Astrocyte of the cerebellum (primary cell): ENCODE measurements at regions not wholly inside any gene's neighbourhood (a gene's known extent, or its start where the extent isn't known, plus 50 kb on each side); places are given as distances from the start of the nearest gene placed in this dataset.
"Not testable (repeated sequence)": the region's sequence is repeated elsewhere in the genome, so short reads cannot be mapped to it uniquely, and the experiment has no call there.

ENCODE experiments used
- DNase-seq: peaks from one replicate; pipeline ENCODE4 v3.0.0-alpha.2; 2011; ENCODE audit warnings: low read depth
- H3K4me3 ChIP-seq: 2 replicates; pipeline ENCODE4 v1.5.1; 2011; ENCODE audit warnings: mild to moderate bottlenecking, low read depth, low read length, moderate library complexity
- in situ Hi-C: cut with HindIII; loops from 2 replicates; pipeline ENCODE4 v1.10.0; 2017; ENCODE audit warnings: low sequenced_read_pairs
- TF ChIP-seq, protein P1 (sequence below): IDR thresholded peaks from 2 replicates; pipeline ENCODE4 v1.5.1; 2012; ENCODE audit warnings: low read length, low read depth, moderate library complexity, mild to moderate bottlenecking; ENCODE audit errors: missing control alignments

DNA sequence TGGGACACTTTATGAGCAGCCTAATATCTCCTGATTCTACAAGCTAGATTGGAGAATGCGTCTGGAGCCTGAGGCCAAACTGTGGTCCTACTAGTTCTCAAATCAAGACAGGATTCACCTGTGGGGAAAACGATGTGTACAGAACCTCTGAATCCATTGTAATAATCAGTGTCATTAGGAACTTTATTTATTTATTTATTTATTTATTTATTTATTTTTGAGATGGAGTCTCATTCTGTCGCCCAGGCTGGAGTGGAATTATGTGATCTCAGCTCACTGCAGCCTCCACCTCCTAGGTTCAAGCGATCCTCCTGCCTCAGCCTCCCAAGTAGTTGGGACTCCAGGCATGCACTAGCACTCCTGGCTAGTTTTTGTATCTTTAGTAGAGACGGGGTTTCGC is 52.6 kb upstream of the KIF26B start:
- H3K4me3 ChIP-seq, DNase-seq, in situ Hi-C loops: not testable (repeated sequence)

DNA sequence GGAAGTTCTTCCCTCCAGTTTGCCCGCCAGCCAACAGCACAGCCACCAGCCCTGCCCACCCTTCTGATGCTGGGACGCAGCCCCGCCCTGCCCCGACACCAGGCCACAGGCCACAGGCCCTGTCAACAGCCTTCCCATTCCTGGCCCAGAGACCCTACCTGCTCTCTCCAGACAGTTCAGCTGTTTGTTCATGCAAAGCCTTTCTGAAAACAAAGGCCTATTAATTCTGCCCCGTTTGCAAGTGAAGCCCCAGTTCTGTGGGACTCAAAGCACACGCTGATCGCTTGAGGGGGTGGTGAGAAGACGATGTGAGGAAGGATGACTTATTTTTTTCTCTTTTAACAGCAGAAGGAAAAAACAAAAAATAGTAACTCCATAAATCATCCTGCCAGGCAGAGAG is 55.4 kb upstream of the KIF26B start:
- in situ Hi-C loops, result no loop called here
- no peak for DNase-seq
- TF ChIP-seq, protein P1, sequence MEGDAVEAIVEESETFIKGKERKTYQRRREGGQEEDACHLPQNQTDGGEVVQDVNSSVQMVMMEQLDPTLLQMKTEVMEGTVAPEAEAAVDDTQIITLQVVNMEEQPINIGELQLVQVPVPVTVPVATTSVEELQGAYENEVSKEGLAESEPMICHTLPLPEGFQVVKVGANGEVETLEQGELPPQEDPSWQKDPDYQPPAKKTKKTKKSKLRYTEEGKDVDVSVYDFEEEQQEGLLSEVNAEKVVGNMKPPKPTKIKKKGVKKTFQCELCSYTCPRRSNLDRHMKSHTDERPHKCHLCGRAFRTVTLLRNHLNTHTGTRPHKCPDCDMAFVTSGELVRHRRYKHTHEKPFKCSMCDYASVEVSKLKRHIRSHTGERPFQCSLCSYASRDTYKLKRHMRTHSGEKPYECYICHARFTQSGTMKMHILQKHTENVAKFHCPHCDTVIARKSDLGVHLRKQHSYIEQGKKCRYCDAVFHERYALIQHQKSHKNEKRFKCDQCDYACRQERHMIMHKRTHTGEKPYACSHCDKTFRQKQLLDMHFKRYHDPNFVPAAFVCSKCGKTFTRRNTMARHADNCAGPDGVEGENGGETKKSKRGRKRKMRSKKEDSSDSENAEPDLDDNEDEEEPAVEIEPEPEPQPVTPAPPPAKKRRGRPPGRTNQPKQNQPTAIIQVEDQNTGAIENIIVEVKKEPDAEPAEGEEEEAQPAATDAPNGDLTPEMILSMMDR, result no peak

DNA sequence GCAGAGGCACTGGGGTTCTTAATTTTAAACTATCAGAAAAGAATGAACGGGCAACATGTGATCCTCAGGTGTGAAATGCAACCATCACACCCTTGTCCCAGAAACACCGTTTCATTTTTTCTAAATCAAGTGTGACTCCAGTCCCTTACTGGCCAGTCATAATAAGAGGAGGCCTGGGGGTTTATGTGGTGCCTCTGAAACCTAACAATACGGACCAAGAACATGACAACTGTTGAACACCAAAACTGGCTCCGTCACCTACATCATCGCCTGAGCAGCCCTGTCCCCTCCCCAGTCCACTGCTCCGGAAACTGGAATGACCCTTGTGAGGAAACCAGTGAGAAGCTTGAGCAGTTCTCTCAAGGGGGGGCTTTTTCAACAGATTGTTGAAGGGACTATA is 55.9 kb upstream of the KIF26B start:
- TF ChIP-seq, protein P1, result no peak
- H3K4me3 ChIP-seq, result no peak overlapping the region
- in situ Hi-C loops, result no loop called here
- DNase-seq, result no peak

More for the DNA sequence above, 55.4 kb upstream of the KIF26B start:
- no peak overlapping the region for H3K4me3 ChIP-seq

DNA sequence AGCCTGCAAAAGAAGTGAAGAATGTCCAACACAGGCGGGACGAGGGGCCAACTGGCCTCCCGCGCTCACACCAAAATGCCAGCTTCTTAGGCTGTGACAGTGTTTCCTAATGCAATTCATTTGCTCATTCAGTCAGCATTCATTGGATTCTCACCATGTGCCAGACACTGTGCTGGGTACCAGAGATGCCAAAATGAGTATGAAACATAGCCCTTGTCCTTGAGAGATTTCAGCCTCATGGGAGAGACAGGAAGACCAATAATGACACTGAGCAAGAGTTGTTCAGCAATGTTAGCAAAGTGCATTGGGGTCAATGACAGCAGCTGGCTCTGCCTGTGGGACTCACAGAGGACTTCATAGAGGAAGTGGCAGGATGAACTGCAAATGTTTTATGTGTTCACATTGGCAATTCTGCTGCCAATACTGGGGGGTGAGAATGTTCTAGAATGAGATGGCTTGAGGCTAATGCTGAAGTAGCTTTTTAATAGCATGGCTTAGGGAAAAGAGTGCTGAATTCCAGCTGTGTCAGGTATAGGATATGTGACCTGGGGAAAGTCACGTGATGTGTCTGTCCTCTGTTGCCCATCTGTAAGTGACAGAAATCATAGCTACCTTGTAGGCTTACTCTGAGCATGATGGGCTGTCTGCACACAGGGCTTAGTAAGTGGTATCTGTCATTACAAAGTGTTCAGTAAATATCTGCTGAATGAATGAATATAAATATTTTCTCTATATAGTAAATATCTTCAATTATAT is 58.3 kb upstream of the KIF26B start:
- no peak for DNase-seq
- no peak overlapping the region for H3K4me3 ChIP-seq
- in situ Hi-C loops, result no loop called here
- TF ChIP-seq, protein P1, result no peak

DNA sequence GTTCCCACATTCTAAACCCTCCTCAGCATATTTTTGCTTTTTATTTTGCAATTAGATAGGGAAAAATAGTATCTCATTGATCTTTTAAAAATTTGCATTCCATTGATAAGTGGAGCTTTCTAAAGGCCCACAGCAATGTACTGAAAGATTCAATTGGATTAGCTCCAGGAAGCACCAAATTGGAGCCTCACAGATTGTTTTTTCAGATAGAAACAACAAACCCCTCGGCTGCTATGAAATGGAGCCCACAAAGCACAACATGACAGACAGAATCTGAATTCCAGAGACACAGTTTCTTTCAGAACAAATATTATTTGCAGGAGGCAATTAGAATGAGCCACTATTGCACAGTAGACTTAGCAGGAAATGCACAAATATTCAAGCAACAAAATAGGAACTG is 58.9 kb upstream of the KIF26B start:
- no peak overlapping the region for H3K4me3 ChIP-seq
- TF ChIP-seq, protein P1, result no peak
- in situ Hi-C loops, result no loop called here
- DNase-seq, result no peak

DNA sequence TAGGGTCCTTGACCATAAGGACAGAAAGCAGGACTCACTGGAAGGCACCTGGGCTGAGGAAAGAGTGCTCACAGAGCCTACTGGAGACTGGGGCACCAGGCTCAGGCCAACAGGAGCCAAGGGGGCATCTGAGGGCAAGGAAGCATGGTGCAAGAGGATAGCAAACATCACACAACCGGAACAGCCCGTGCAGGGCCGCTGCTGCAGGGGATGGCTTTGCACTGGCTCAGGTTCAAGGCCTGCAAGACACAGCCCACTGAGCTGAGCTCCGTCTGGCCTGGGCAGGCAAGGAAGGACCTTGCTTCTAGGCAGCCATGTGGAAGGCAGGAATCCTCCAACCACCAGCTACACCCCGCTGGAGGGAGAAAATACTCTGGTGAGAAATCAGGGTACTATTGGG is 59.8 kb upstream of the KIF26B start:
- H3K4me3 ChIP-seq, result no peak overlapping the region
- no peak for DNase-seq
- TF ChIP-seq, protein P1, result no peak
- in situ Hi-C loops, result no loop called here

DNA sequence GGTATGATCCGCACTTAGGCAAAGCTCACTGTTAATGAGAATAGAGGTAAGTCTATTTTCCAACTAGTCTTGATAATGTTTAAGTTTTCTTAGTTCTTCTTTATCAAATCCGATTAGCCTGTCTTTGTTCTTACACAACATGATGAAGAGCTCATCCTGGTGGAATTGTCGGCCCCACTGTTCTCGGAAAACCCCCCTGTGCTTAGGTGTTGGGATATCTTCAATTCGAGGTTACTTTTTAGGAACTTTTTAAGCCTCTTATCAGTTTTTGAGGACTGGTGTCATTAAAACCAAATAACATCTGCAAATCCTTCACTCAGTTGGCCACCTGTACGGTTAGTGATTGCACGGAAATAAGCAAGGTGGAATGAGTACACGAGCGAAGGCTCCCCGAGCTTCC is 60.7 kb upstream of the KIF26B start:
- no peak for DNase-seq
- no peak overlapping the region for H3K4me3 ChIP-seq
- in situ Hi-C loops, result no loop called here
- TF ChIP-seq, protein P1, result no peak
